ENCODE measurements at regions not wholly inside any gene's neighbourhood (a gene's known extent, or its start where the extent isn't known, plus 50 kb on each side); places are given as distances from the start of the nearest gene placed in this dataset.

DNA sequence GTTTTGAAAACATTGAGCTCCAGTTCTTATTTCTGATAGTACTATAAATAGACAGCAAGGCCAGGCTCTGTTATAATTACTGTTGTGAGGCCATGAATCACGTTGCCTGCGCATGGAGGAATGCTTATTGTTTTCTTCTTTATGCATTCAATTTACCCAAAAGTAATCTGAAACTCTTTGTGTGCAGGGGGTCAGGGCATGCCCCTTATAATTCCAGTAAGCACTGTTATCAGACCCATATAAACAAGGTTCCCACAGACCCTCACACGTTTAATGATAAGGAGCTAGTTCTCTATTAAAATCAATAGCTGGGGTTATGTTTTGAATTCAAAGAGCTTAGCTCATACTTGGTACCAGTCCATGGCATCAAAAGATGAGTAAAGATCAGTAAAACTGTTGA, 174.8 kb upstream of the ARG1 start:
- no peak for TF ChIP-seq ZNF274 (IDR thresholded peaks at IDR 0.05; ENCODE audit: low read depth, low read length)
- TF ChIP-seq SUZ12 (IDR thresholded peaks at IDR 0.05; ENCODE audit: extremely low read depth, insufficient read depth, insufficient read length), result no peak
- no peak for TF ChIP-seq YY1 (IDR thresholded peaks at IDR 0.05; ENCODE audit: insufficient read depth, insufficient read length)

Data from NT2/D1 (cell line).